ENCODE measurements at regions not wholly inside any gene's neighbourhood (a gene's known extent, or its start where the extent isn't known, plus 50 kb on each side); places are given as distances from the start of the nearest gene placed in this dataset.

DNA sequence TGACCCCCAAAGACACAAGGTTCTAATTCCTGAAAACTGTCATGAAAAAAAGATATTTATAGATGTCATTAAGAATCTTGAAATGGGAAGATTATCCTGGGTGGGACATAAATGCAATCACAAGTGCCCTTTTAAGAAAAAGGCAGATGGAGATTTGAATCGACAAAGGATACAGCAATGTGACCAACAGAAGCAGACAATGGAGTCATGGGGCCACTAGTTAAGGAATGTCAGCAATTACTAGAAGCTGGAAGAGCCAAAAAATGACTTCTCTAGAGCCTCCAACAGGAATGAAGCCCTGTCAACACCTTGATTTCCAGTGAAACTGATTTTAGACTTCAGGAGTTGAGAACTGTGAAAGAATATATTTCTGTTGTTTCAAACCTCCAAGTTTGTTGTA, 448.5 kb downstream of the MEI4 start:
- TF ChIP-seq, protein P1, sequence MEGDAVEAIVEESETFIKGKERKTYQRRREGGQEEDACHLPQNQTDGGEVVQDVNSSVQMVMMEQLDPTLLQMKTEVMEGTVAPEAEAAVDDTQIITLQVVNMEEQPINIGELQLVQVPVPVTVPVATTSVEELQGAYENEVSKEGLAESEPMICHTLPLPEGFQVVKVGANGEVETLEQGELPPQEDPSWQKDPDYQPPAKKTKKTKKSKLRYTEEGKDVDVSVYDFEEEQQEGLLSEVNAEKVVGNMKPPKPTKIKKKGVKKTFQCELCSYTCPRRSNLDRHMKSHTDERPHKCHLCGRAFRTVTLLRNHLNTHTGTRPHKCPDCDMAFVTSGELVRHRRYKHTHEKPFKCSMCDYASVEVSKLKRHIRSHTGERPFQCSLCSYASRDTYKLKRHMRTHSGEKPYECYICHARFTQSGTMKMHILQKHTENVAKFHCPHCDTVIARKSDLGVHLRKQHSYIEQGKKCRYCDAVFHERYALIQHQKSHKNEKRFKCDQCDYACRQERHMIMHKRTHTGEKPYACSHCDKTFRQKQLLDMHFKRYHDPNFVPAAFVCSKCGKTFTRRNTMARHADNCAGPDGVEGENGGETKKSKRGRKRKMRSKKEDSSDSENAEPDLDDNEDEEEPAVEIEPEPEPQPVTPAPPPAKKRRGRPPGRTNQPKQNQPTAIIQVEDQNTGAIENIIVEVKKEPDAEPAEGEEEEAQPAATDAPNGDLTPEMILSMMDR (IDR thresholded peaks at IDR 0.05; ENCODE audit: low read length) = no peak
- TF ChIP-seq EZH2 (IDR thresholded peaks at IDR 0.05; ENCODE audit: borderline replicate concordance, low read length) = no peak
- Histone ChIP-seq H2AFZ (ENCODE audit: low read length) (no peak overlapping the region), H3K79me2 (ENCODE audit: insufficient read depth, low read length) (no peaks in the 10 kb centered on the region), H3K4me1 (ENCODE audit: insufficient read depth, low read length, severe bottlenecking) (no peaks in the 10 kb centered on the region), H3K36me3 (ENCODE audit: insufficient read depth, low read length) (no peaks in the 10 kb centered on the region), H4K20me1 (ENCODE audit: insufficient read depth, low read length) (no peaks in the 10 kb centered on the region), H3K4me2 (ENCODE audit: low read length) (no peak overlapping the region), H3K9me2 (ENCODE audit: low read depth, low read length) (no peaks in the 10 kb centered on the region), H3K9me3 (ENCODE audit: low read length) (no peaks in the 10 kb centered on the region), H3K27me3 (ENCODE audit: insufficient read depth, low read length) (no peaks in the 10 kb centered on the region), H3K27ac (ENCODE audit: low read depth, low read length, poor library complexity, severe bottlenecking) (no peak overlapping the region), H3K4me3 (ENCODE audit: low read depth, low read length, poor library complexity, severe bottlenecking) (no peak overlapping the region), H3K9ac (ENCODE audit: low read length) (no peak overlapping the region), H3F3A (ENCODE audit: insufficient read depth, low read length) (no peaks in the 10 kb centered on the region)

DNA sequence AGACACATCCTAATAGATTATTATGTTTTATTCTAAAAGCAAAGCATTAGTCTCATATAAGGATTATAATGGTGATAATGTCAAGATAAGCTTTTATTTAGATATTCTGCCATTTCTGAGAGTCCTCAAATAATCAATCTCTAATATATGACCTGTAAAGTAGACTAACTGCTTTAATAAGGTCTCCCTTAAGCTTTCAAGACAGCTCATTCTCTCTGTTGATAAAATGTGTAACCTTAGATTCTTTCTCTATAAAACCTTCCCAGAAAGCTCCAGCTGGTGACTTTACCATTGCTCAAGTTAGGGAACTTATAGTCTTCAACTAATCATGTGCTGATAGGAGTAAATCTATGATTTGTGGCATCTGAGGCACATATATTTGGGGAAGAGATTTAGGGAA, 457.8 kb downstream of the MEI4 start:
- H3K4me2 ChIP-seq (ENCODE audit: low read length) = no peak overlapping the region
- no peak overlapping the region for H3K4me3 ChIP-seq (ENCODE audit: low read depth, low read length, poor library complexity, severe bottlenecking)
- no peaks in the 10 kb centered on the region for H3K4me1 ChIP-seq (ENCODE audit: insufficient read depth, low read length, severe bottlenecking)
- H3K9me3 ChIP-seq (ENCODE audit: low read length) = no peaks in the 10 kb centered on the region
- H3K9ac ChIP-seq (ENCODE audit: low read length) = no peak overlapping the region
- H3K27me3 ChIP-seq (ENCODE audit: insufficient read depth, low read length) = no peaks in the 10 kb centered on the region
- H4K20me1 ChIP-seq (ENCODE audit: insufficient read depth, low read length) = no peaks in the 10 kb centered on the region
- no peak overlapping the region for H3K27ac ChIP-seq (ENCODE audit: low read depth, low read length, poor library complexity, severe bottlenecking)
- no peaks in the 10 kb centered on the region for H3F3A ChIP-seq (ENCODE audit: insufficient read depth, low read length)
- no peaks in the 10 kb centered on the region for H3K36me3 ChIP-seq (ENCODE audit: insufficient read depth, low read length)
- H3K79me2 ChIP-seq (ENCODE audit: insufficient read depth, low read length) = no peaks in the 10 kb centered on the region
- H2AFZ ChIP-seq (ENCODE audit: low read length) = no peak overlapping the region
- H3K9me2 ChIP-seq (ENCODE audit: low read depth, low read length) = no peaks in the 10 kb centered on the region
- TF ChIP-seq, protein P1 (IDR thresholded peaks at IDR 0.05; ENCODE audit: low read length) = no peak
- TF ChIP-seq EZH2 (IDR thresholded peaks at IDR 0.05; ENCODE audit: borderline replicate concordance, low read length) = no peak

- Histone ChIP-seq H3K4me3 (ENCODE audit: low read depth, low read length, poor library complexity, severe bottlenecking) (no peak overlapping the region), H2AFZ (ENCODE audit: low read length) (no peak overlapping the region), H3K27ac (ENCODE audit: low read depth, low read length, poor library complexity, severe bottlenecking) (no peak overlapping the region), H3K79me2 (ENCODE audit: insufficient read depth, low read length) (no peaks in the 10 kb centered on the region), H4K20me1 (ENCODE audit: insufficient read depth, low read length) (no peaks in the 10 kb centered on the region), H3F3A (ENCODE audit: insufficient read depth, low read length) (no peaks in the 10 kb centered on the region), H3K27me3 (ENCODE audit: insufficient read depth, low read length) (no peaks in the 10 kb centered on the region), H3K9me2 (ENCODE audit: low read depth, low read length) (no peaks in the 10 kb centered on the region), H3K9me3 (ENCODE audit: low read length) (no peaks in the 10 kb centered on the region), H3K4me1 (ENCODE audit: insufficient read depth, low read length, severe bottlenecking) (no peaks in the 10 kb centered on the region), H3K9ac (ENCODE audit: low read length) (no peak overlapping the region), H3K4me2 (ENCODE audit: low read length) (no peak overlapping the region), H3K36me3 (ENCODE audit: insufficient read depth, low read length) (no peaks in the 10 kb centered on the region)
- TF ChIP-seq EZH2 (IDR thresholded peaks at IDR 0.05; ENCODE audit: borderline replicate concordance, low read length) = no peak
- TF ChIP-seq, protein P1 (IDR thresholded peaks at IDR 0.05; ENCODE audit: low read length) = no peak
These were observed 465.1 kb downstream of the MEI4 start for GRCh38 chr6:78117966-78118365.

All from OCI-LY1 (cell line).